HEK293 (cell line): ENCODE measurements at regions not wholly inside any gene's neighbourhood (a gene's known extent, or its start where the extent isn't known, plus 50 kb on each side); places are given as distances from the start of the nearest gene placed in this dataset.

Experiments
- CTCF ChIA-PET: fragments of 350-600 bp; formaldehyde crosslinking; extraction: SDS; loops from one replicate; lab custom pipeline; 2021; ENCODE audit warnings: antibody characterized with exemption; lab: Yijun Ruan, JAX
- POLR2A ChIA-PET: fragments of 300-600 bp; formaldehyde crosslinking; extraction: SDS; loops from one replicate; lab custom pipeline; 2020; ENCODE audit warnings: antibody characterized with exemption, inconsistent platforms; lab: Yijun Ruan, JAX
- H3K27ac ChIP-seq: fragments of 200-500 bp; sonication (Bioruptor generic); 2 replicates; pipeline ENCODE4 v1.5.1; 2014; ENCODE audit warnings: low read depth, low read length, control low read depth, inconsistent platforms; ENCODE audit errors: extremely low read depth
- H3K36me3 ChIP-seq, 2 experiments: fragments of 200-500 bp in 1 of 2; sonication (Bioruptor generic) in 1 of 2; 1 replicate in 1 of 2; 2 replicates in 1 of 2; pipeline ENCODE4 v1.5.1; 2014 to 2017; ENCODE audit warnings: inconsistent platforms in 2 of 2, low read length in 2 of 2; ENCODE audit not compliant: control insufficient read depth in 2 of 2, insufficient read depth in 1 of 2
- H3K4me1 ChIP-seq: fragments of 200-500 bp; sonication (Bioruptor generic); 2 replicates; pipeline ENCODE4 v1.5.1; 2014; ENCODE audit warnings: mild to moderate bottlenecking, low read length, inconsistent platforms; ENCODE audit not compliant: control insufficient read depth, insufficient read depth
- H3K4me3 ChIP-seq: 2 replicates; pipeline ENCODE4 v1.5.1; 2011; ENCODE audit warnings: low read depth, mild to moderate bottlenecking, control low read depth, low read length, moderate library complexity
- H3K9me3 ChIP-seq: fragments of 200-500 bp; sonication (Bioruptor generic); 2 replicates; pipeline ENCODE4 v1.5.1; 2014; ENCODE audit warnings: low read depth, low read length, inconsistent platforms; ENCODE audit not compliant: control insufficient read depth, insufficient read depth
- HOXA7 ChIP-seq: sonication (generic); formaldehyde crosslinking; IDR thresholded peaks from 2 replicates; pipeline ENCODE4 v1.8.1; 2022; ENCODE audit warnings: missing genetic modification reagents, borderline replicate concordance
- MEIS1 ChIP-seq: sonication (generic); formaldehyde crosslinking; IDR thresholded peaks from 2 replicates; pipeline ENCODE4 v1.8.1; 2022; ENCODE audit warnings: missing genetic modification reagents, mild to moderate bottlenecking, borderline replicate concordance
- OVOL3 ChIP-seq: fragments of 450-650 bp; formaldehyde crosslinking; IDR thresholded peaks from 2 replicates; pipeline ENCODE4 v1.5.1; 2016; ENCODE audit warnings: missing biosample characterization, missing genetic modification characterization
- YY1 ChIP-seq: fragments of 450-650 bp; formaldehyde crosslinking; IDR thresholded peaks from 2 replicates; pipeline ENCODE4 v1.5.1; 2018; ENCODE audit warnings: missing biosample characterization, missing genetic modification characterization
- ZBTB20 ChIP-seq: fragments of 450-650 bp; formaldehyde crosslinking; IDR thresholded peaks from 2 replicates; pipeline ENCODE4 v1.5.1; 2016; ENCODE audit warnings: missing biosample characterization, missing genetic modification characterization
- ZFP37 ChIP-seq: fragments of 450-650 bp; formaldehyde crosslinking; IDR thresholded peaks from 2 replicates; pipeline ENCODE4 v1.5.1; 2016; ENCODE audit warnings: missing biosample characterization, missing genetic modification characterization
- ZNF10 ChIP-seq: fragments of 450-650 bp; formaldehyde crosslinking; IDR thresholded peaks from 2 replicates; pipeline ENCODE4 v1.5.1; 2017; ENCODE audit warnings: missing biosample characterization, missing genetic modification characterization
- ZNF121 ChIP-seq: fragments of 450-650 bp; formaldehyde crosslinking; IDR thresholded peaks from 2 replicates; pipeline ENCODE4 v1.5.1; 2016; ENCODE audit warnings: missing biosample characterization, missing genetic modification characterization
- ZNF169 ChIP-seq: fragments of 450-650 bp; formaldehyde crosslinking; IDR thresholded peaks from 2 replicates; pipeline ENCODE4 v1.5.1; 2016; ENCODE audit warnings: missing biosample characterization, missing genetic modification characterization
- ZNF175 ChIP-seq: fragments of 450-650 bp; formaldehyde crosslinking; IDR thresholded peaks from 2 replicates; pipeline ENCODE4 v1.5.1; 2016; ENCODE audit warnings: missing biosample characterization, missing genetic modification characterization
- ZNF24 ChIP-seq: fragments of 450-650 bp; formaldehyde crosslinking; IDR thresholded peaks from 2 replicates; pipeline ENCODE4 v1.5.1; 2016; ENCODE audit warnings: missing biosample characterization, missing genetic modification characterization
- ZNF292 ChIP-seq: fragments of 450-650 bp; formaldehyde crosslinking; IDR thresholded peaks from 2 replicates; pipeline ENCODE4 v1.5.1; 2016; ENCODE audit warnings: low read depth, missing biosample characterization, missing genetic modification characterization, borderline replicate concordance
- ZNF530 ChIP-seq: fragments of 450-650 bp; formaldehyde crosslinking; IDR thresholded peaks from 2 replicates; pipeline ENCODE4 v1.5.1; 2016; ENCODE audit warnings: low read depth, missing biosample characterization, missing genetic modification characterization
- ZNF585B ChIP-seq: fragments of 450-650 bp; formaldehyde crosslinking; IDR thresholded peaks from 2 replicates; pipeline ENCODE4 v1.5.1; 2016; ENCODE audit warnings: missing biosample characterization, missing genetic modification characterization
- ZNF600 ChIP-seq: fragments of 450-650 bp; formaldehyde crosslinking; IDR thresholded peaks from 2 replicates; pipeline ENCODE4 v1.5.1; 2016; ENCODE audit warnings: missing biosample characterization, missing genetic modification characterization
- ZNF658 ChIP-seq: fragments of 450-650 bp; formaldehyde crosslinking; IDR thresholded peaks from 2 replicates; pipeline ENCODE4; 2016; ENCODE audit warnings: missing biosample characterization, missing genetic modification characterization
- ZNF660 ChIP-seq: fragments of 450-650 bp; IDR thresholded peaks from 2 replicates; pipeline ENCODE4 v1.5.1; 2018; ENCODE audit warnings: missing biosample characterization, mild to moderate bottlenecking, missing genetic modification characterization
- ZNF704 ChIP-seq: fragments of 450-650 bp; formaldehyde crosslinking; IDR thresholded peaks from 2 replicates; pipeline ENCODE4 v1.5.1; 2016; ENCODE audit warnings: missing biosample characterization, missing genetic modification characterization
- ZNF76 ChIP-seq: fragments of 450-650 bp; formaldehyde crosslinking; IDR thresholded peaks from 2 replicates; pipeline ENCODE4; 2016; ENCODE audit warnings: low read depth, missing biosample characterization, missing genetic modification characterization, borderline replicate concordance
- ZNF768 ChIP-seq: fragments of 450-650 bp; formaldehyde crosslinking; IDR thresholded peaks from 2 replicates; pipeline ENCODE4 v1.5.1; 2018; ENCODE audit warnings: missing biosample characterization, mild to moderate bottlenecking, missing genetic modification characterization
- ZNF785 ChIP-seq: fragments of 450-650 bp; formaldehyde crosslinking; IDR thresholded peaks from 2 replicates; pipeline ENCODE4 v1.5.1; 2016; ENCODE audit warnings: missing biosample characterization, missing genetic modification characterization
- TF ChIP-seq, protein P1 (sequence below): fragments of 450-650 bp; formaldehyde crosslinking; IDR thresholded peaks from 2 replicates; pipeline ENCODE4 v1.5.1; 2017; ENCODE audit warnings: missing biosample characterization, mild to moderate bottlenecking, missing genetic modification characterization, moderate library complexity
- TF ChIP-seq, protein P2 (sequence below): fragments of 450-650 bp; formaldehyde crosslinking; optimal IDR thresholded peaks from 2 replicates; pipeline ENCODE3; 2016; ENCODE audit warnings: missing biosample characterization, mild to moderate bottlenecking, missing genetic modification characterization
- TF ChIP-seq, protein P3 (sequence below): fragments of 450-650 bp; formaldehyde crosslinking; IDR thresholded peaks from 2 replicates; pipeline ENCODE4 v1.5.1; 2016; ENCODE audit warnings: missing biosample characterization, missing genetic modification characterization

DNA sequence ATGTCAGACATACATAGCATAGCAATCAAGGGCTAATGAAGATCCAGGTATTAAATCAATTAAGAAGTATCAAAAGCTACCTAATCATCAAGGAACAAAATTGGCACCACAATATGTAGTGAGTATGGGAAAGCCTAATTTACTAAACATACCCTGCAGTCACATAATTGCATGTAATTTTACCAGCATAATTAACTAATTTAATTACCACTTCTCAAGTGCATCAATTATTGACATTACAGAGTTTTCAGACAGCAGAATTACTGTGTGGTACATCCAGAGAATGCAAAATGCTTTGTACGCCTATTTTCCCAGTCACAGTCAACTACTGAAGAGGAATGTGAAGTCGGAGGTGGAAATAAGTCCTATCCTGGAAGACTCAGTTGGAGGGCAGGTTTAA, 279.0 kb upstream of the ID4 start:
- CTCF ChIA-PET, result interaction anchor here (0.6 kb wide), 1 partner anchor 658 kb away, joined by 3 read pairs; no protein-coding TSS in a partner anchor
- Histone ChIP-seq H3K9me3 (no peaks in the 10 kb centered on the region), H3K27ac (no peak overlapping the region), H3K36me3 (no peaks in the 10 kb centered on the region), H3K4me3 (no peak overlapping the region), H3K4me1 (no peaks in the 10 kb centered on the region)
- POLR2A ChIA-PET, result no interaction called here
- TF ChIP-seq HOXA7 (CRISPR knock-in tag) (no peak), ZBTB20 (tag by site-specific recombination) (no peak), ZNF175 (tag by site-specific recombination) (no peak), ZNF658 (tag by site-specific recombination) (no peak), YY1 (tag by site-specific recombination) (no peak), ZNF585B (tag by site-specific recombination) (no peak), ZNF530 (no peak), ZNF768 (tag by site-specific recombination) (no peak), ZNF121 (tag by site-specific recombination) (no peak), ZNF600 (no peak), ZNF24 (tag by site-specific recombination) (no peak), OVOL3 (tag by site-specific recombination) (no peak), ZNF10 (tag by site-specific recombination) (no peak), ZNF660 (tag by site-specific recombination) (no peak), ZNF704 (no peak), MEIS1 (CRISPR knock-in tag) (no peak), ZNF169 (no peak), ZNF292 (tag by site-specific recombination) (no peak)
- TF ChIP-seq, protein P1, sequence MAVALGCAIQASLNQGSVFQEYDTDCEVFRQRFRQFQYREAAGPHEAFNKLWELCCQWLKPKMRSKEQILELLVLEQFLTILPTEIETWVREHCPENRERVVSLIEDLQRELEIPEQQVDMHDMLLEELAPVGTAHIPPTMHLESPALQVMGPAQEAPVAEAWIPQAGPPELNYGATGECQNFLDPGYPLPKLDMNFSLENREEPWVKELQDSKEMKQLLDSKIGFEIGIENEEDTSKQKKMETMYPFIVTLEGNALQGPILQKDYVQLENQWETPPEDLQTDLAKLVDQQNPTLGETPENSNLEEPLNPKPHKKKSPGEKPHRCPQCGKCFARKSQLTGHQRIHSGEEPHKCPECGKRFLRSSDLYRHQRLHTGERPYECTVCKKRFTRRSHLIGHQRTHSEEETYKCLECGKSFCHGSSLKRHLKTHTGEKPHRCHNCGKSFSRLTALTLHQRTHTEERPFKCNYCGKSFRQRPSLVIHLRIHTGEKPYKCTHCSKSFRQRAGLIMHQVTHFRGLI (tag by site-specific recombination), result no peak

DNA sequence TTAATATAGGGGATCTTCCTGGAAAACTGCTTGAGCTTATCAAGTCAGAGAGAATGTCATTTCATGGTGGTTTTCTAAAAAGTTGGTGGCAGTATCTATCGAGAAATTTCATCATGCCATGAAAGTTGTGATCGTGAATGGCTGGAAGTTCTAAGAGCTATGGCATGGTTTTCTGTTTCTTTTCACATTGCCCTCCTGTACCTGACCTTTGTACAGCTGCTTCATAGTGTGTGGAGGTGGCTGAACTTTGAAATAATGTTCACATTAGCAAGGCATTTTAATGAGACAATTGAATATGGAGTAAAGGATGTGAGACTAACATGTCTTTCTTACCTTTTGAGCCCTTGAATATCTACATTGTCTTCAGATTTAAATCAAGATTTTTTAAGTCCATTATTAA, 278.2 kb upstream of the ID4 start:
- POLR2A ChIA-PET, result no interaction called here

More for the DNA sequence above, 278.2 kb upstream of the ID4 start:
- no peak for TF ChIP-seq ZNF785
- TF ChIP-seq, protein P2, sequence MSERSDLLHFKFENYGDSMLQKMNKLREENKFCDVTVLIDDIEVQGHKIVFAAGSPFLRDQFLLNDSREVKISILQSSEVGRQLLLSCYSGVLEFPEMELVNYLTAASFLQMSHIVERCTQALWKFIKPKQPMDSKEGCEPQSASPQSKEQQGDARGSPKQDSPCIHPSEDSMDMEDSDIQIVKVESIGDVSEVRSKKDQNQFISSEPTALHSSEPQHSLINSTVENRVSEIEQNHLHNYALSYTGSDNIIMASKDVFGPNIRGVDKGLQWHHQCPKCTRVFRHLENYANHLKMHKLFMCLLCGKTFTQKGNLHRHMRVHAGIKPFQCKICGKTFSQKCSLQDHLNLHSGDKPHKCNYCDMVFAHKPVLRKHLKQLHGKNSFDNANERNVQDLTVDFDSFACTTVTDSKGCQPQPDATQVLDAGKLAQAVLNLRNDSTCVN (tag by site-specific recombination), result no peak
- TF ChIP-seq, protein P3, sequence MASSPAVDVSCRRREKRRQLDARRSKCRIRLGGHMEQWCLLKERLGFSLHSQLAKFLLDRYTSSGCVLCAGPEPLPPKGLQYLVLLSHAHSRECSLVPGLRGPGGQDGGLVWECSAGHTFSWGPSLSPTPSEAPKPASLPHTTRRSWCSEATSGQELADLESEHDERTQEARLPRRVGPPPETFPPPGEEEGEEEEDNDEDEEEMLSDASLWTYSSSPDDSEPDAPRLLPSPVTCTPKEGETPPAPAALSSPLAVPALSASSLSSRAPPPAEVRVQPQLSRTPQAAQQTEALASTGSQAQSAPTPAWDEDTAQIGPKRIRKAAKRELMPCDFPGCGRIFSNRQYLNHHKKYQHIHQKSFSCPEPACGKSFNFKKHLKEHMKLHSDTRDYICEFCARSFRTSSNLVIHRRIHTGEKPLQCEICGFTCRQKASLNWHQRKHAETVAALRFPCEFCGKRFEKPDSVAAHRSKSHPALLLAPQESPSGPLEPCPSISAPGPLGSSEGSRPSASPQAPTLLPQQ (tag by site-specific recombination), result no peak
- no peak for TF ChIP-seq ZFP37
- no peak for TF ChIP-seq ZNF76 (tag by site-specific recombination)
- Histone ChIP-seq H3K4me1 (no peaks in the 10 kb centered on the region), H3K4me3 (no peak overlapping the region), H3K27ac (no peak overlapping the region), H3K36me3 (no peaks in the 10 kb centered on the region), H3K9me3 (no peaks in the 10 kb centered on the region)
- CTCF ChIA-PET, result interaction anchor here (0.7 to 0.8 kb wide), 2 partner anchors 9 to 13 kb away, joined by 3 to 4 read pairs; no protein-coding TSS in a partner anchor
